Loucy (cell line): ENCODE measurements at regions not wholly inside any gene's neighbourhood (a gene's known extent, or its start where the extent isn't known, plus 50 kb on each side); places are given as distances from the start of the nearest gene placed in this dataset.

ENCODE experiments used
- H2AFZ ChIP-seq: fragments of 200-600 bp; sonication (generic); 2 replicates; pipeline ENCODE4 v1.6.0; 2016; ENCODE audit warnings: antibody characterized with exemption, mild to moderate bottlenecking, low read length, moderate library complexity
- H3F3A ChIP-seq: fragments of 200-600 bp; 2 replicates; pipeline ENCODE4 v1.6.0; 2016; ENCODE audit warnings: antibody characterized with exemption, low read depth, mild to moderate bottlenecking
- H3K27me3 ChIP-seq: fragments of 200-600 bp; sonication (generic); 2 replicates; pipeline ENCODE4 v1.6.1; 2014; ENCODE audit warnings: low read length, mild to moderate bottlenecking; ENCODE audit not compliant: insufficient read depth, poor library complexity, severe bottlenecking
- H3K36me3 ChIP-seq: fragments of 200-600 bp; sonication (generic); 2 replicates; pipeline ENCODE4 v1.6.1; 2016; ENCODE audit warnings: low read length; ENCODE audit not compliant: insufficient read depth
- H3K4me1 ChIP-seq: fragments of 200-600 bp; sonication (generic); 2 replicates; pipeline ENCODE4 v1.5.1; 2014; ENCODE audit warnings: low read length, mild to moderate bottlenecking; ENCODE audit not compliant: insufficient read depth, poor library complexity, severe bottlenecking
- H3K4me2 ChIP-seq: fragments of 200-600 bp; sonication (generic); 2 replicates; pipeline ENCODE4 v1.6.0; 2014; ENCODE audit warnings: antibody characterized with exemption, low read length, low read depth, mild to moderate bottlenecking; ENCODE audit not compliant: poor library complexity, severe bottlenecking
- H3K4me3 ChIP-seq: fragments of 200-600 bp; sonication (generic); 2 replicates; pipeline ENCODE4 v1.5.1; 2014; ENCODE audit warnings: low read length, mild to moderate bottlenecking, mixed read lengths; ENCODE audit not compliant: poor library complexity, severe bottlenecking
- H3K79me2 ChIP-seq: fragments of 200-600 bp; sonication (generic); 2 replicates; pipeline ENCODE4 v1.6.1; 2014; ENCODE audit warnings: low read length; ENCODE audit not compliant: insufficient read depth
- H3K9ac ChIP-seq: fragments of 200-600 bp; sonication (generic); 2 replicates; pipeline ENCODE4 v1.6.0; 2014; ENCODE audit warnings: mild to moderate bottlenecking, low read depth, low read length, moderate library complexity; ENCODE audit not compliant: poor library complexity, severe bottlenecking
- H3K9me2 ChIP-seq: fragments of 200-600 bp; sonication (generic); replicated peaks from 2 replicates; pipeline ENCODE4 v1.6.1; 2016; ENCODE audit warnings: low read depth, low read length, mixed read lengths
- H3K9me3 ChIP-seq: fragments of 200-600 bp; sonication (generic); 2 replicates; pipeline ENCODE4 v1.6.1; 2014; ENCODE audit warnings: mild to moderate bottlenecking, antibody characterized with exemption, low read length, low read depth; ENCODE audit not compliant: insufficient read depth
- H4K20me1 ChIP-seq: fragments of 200-600 bp; sonication (generic); 2 replicates; pipeline ENCODE4 v1.6.0; 2014; ENCODE audit warnings: antibody characterized with exemption, low read length, mild to moderate bottlenecking; ENCODE audit not compliant: insufficient read depth, poor library complexity, severe bottlenecking
- CTCF ChIP-seq: fragments of 200-600 bp; sonication (generic); conservative IDR thresholded peaks from 2 replicates; pipeline ENCODE4 v1.5.1; 2014; ENCODE audit warnings: mild to moderate bottlenecking, antibody characterized with exemption, low read length
- EZH2phosphoT487 ChIP-seq: fragments of 200-600 bp; IDR thresholded peaks from 2 replicates; pipeline ENCODE4 v1.6.1; 2018; ENCODE audit warnings: antibody characterized with exemption, mild to moderate bottlenecking, moderate library complexity, borderline replicate concordance

GRCh38 chr4:179536694-179537093 lies 2094.5 kb upstream of the AGA start:
- no peak for TF ChIP-seq CTCF
- no peak for TF ChIP-seq EZH2phosphoT487
- H3K4me2 ChIP-seq = no peak overlapping the region
- no peaks in the 10 kb centered on the region for H3F3A ChIP-seq

GRCh38 chr4:179539641-179540040 lies 2097.4 kb upstream of the AGA start:
- Histone ChIP-seq H3K36me3 (no peaks in the 10 kb centered on the region), H3F3A (no peaks in the 10 kb centered on the region), H3K27me3 (no peaks in the 10 kb centered on the region), H3K9ac (no peak overlapping the region), H4K20me1 (no peaks in the 10 kb centered on the region), H3K4me1 (no peaks in the 10 kb centered on the region), H3K4me2 (no peak overlapping the region), H3K79me2 (no peaks in the 10 kb centered on the region), H3K9me3 (no peaks in the 10 kb centered on the region), H2AFZ (no peak overlapping the region), H3K9me2 (no peaks in the 10 kb centered on the region), H3K4me3 (no peak overlapping the region)
- TF ChIP-seq CTCF (no peak), EZH2phosphoT487 (no peak)

More at GRCh38 chr4:179536694-179537093, 2094.5 kb upstream of the AGA start:
- H3K4me3 ChIP-seq = no peak overlapping the region
- H3K9me3 ChIP-seq = no peaks in the 10 kb centered on the region
- H3K9me2 ChIP-seq = no peaks in the 10 kb centered on the region
- H3K36me3 ChIP-seq = no peaks in the 10 kb centered on the region
- H3K79me2 ChIP-seq = no peaks in the 10 kb centered on the region
- H3K27me3 ChIP-seq = no peaks in the 10 kb centered on the region
- H2AFZ ChIP-seq = no peak overlapping the region
- H3K4me1 ChIP-seq = no peaks in the 10 kb centered on the region
- no peaks in the 10 kb centered on the region for H4K20me1 ChIP-seq
- H3K9ac ChIP-seq = no peak overlapping the region

GRCh38 chr4:179543771-179544170 lies 2101.5 kb upstream of the AGA start:
- H2AFZ ChIP-seq = no peak overlapping the region
- no peaks in the 10 kb centered on the region for H3K27me3 ChIP-seq
- no peak overlapping the region for H3K9ac ChIP-seq
- no peak overlapping the region for H3K4me3 ChIP-seq
- H3K9me3 ChIP-seq = no peaks in the 10 kb centered on the region
- no peaks in the 10 kb centered on the region for H3K9me2 ChIP-seq
- H3K4me1 ChIP-seq = no peaks in the 10 kb centered on the region
- H3K4me2 ChIP-seq = no peak overlapping the region
- TF ChIP-seq CTCF = no peak
- TF ChIP-seq EZH2phosphoT487 = no peak
- H3K79me2 ChIP-seq = no peaks in the 10 kb centered on the region
- H3F3A ChIP-seq = no peaks in the 10 kb centered on the region
- no peaks in the 10 kb centered on the region for H3K36me3 ChIP-seq
- no peaks in the 10 kb centered on the region for H4K20me1 ChIP-seq
